ENCODE measurements at regions not wholly inside any gene's neighbourhood (a gene's known extent, or its start where the extent isn't known, plus 50 kb on each side); places are given as distances from the start of the nearest gene placed in this dataset.

- Histone ChIP-seq H3K4me3 (ENCODE audit: low read depth, low read length) (no peak overlapping the region), H3K27me3 (ENCODE audit: control insufficient read depth, insufficient read depth, low read length) (no peaks in the 10 kb centered on the region), H3K36me3 (ENCODE audit: control insufficient read depth, insufficient read depth, low read length) (no peaks in the 10 kb centered on the region), H3K9ac (ENCODE audit: low read depth, low read length) (no peak overlapping the region), H3K4me1 (ENCODE audit: control insufficient read depth, insufficient read depth, low read length) (no peaks in the 10 kb centered on the region), H3K9me3 (ENCODE audit: control insufficient read depth, insufficient read depth, low read length) (no peaks in the 10 kb centered on the region)
Measured at GRCh38 chr3:94772402-94772801, 709.5 kb downstream of the NSUN3 start.

GRCh38 chr3:94775746-94776145, 712.9 kb downstream of the NSUN3 start:
- H3K9ac ChIP-seq (ENCODE audit: low read depth, low read length): no peak overlapping the region
- no peaks in the 10 kb centered on the region for H3K27me3 ChIP-seq (ENCODE audit: control insufficient read depth, insufficient read depth, low read length)
- no peaks in the 10 kb centered on the region for H3K36me3 ChIP-seq (ENCODE audit: control insufficient read depth, insufficient read depth, low read length)
- no peaks in the 10 kb centered on the region for H3K9me3 ChIP-seq (ENCODE audit: control insufficient read depth, insufficient read depth, low read length)
- H3K4me3 ChIP-seq (ENCODE audit: low read depth, low read length): no peak overlapping the region
- no peaks in the 10 kb centered on the region for H3K4me1 ChIP-seq (ENCODE audit: control insufficient read depth, insufficient read depth, low read length)

DNA sequence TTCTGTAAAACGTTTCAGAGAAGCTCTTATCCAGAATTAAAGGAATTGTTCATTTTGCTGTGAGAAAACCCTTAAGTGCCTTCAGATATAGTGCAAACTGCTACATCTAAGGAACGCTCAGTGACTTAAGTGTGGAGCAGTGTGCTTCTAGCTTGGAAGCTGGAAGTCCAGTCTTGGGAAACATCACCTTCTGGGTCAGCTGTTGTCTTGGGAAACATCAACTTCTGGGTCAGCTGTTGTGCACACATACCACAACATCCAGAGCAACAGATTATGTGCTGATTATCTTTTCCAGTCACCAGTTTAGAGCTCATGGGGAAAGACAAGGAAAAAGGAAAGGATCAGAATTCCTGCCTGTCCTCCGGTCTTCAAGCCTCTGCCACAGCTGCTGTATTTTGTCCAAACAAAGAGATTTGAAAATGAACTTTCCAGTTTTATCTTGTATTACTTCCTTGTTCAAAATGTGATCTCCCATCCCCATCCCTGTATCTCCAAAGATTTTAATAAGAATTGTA, 713.6 kb downstream of the NSUN3 start:
- Histone ChIP-seq H3K9me3 (ENCODE audit: control insufficient read depth, insufficient read depth, low read length) (no peaks in the 10 kb centered on the region), H3K27me3 (ENCODE audit: control insufficient read depth, insufficient read depth, low read length) (no peaks in the 10 kb centered on the region), H3K9ac (ENCODE audit: low read depth, low read length) (no peak overlapping the region), H3K4me1 (ENCODE audit: control insufficient read depth, insufficient read depth, low read length) (no peaks in the 10 kb centered on the region), H3K36me3 (ENCODE audit: control insufficient read depth, insufficient read depth, low read length) (no peaks in the 10 kb centered on the region), H3K4me3 (ENCODE audit: low read depth, low read length) (no peak overlapping the region)

GRCh38 chr3:94778289-94778688, 715.4 kb downstream of the NSUN3 start:
- Histone ChIP-seq H3K9me3 (ENCODE audit: control insufficient read depth, insufficient read depth, low read length) (no peaks in the 10 kb centered on the region), H3K4me3 (ENCODE audit: low read depth, low read length) (no peak overlapping the region), H3K9ac (ENCODE audit: low read depth, low read length) (no peak overlapping the region), H3K36me3 (ENCODE audit: control insufficient read depth, insufficient read depth, low read length) (no peaks in the 10 kb centered on the region), H3K4me1 (ENCODE audit: control insufficient read depth, insufficient read depth, low read length) (no peaks in the 10 kb centered on the region), H3K27me3 (ENCODE audit: control insufficient read depth, insufficient read depth, low read length) (no peaks in the 10 kb centered on the region)

DNA sequence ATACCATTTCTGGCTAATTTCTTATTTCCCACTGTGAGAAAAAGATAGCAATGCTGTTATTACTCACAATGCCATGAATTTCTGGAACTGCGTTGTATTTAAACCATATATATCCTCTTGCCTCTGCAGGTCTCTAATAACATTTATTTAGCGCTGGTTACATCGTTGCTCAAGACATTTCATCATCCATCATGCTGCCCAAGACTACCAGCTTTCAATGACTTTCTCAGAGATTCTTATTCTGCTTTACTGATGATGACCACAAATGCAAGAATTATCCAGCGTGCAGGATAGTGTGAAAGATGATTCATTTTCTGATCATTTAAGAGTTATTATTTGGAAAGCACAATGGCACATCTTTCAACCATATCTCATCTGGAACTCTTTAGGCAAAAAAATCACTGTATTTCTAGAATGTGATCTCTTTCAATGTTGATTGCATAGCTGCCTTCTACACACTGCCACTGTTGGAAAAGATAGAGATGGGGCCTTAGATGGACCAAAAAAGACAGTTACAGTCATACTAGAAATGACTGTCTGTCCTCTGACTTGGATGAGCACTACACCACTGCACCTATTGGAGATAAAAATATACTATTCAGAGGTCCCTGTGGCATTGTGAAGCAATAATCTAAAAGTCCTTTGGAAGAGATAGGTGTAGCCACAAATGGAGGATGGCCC, 716.1 kb downstream of the NSUN3 start:
- no peaks in the 10 kb centered on the region for H3K4me1 ChIP-seq (ENCODE audit: control insufficient read depth, insufficient read depth, low read length)
- no peaks in the 10 kb centered on the region for H3K27me3 ChIP-seq (ENCODE audit: control insufficient read depth, insufficient read depth, low read length)
- H3K4me3 ChIP-seq (ENCODE audit: low read depth, low read length): no peak overlapping the region
- H3K9ac ChIP-seq (ENCODE audit: low read depth, low read length): no peak overlapping the region
- H3K36me3 ChIP-seq (ENCODE audit: control insufficient read depth, insufficient read depth, low read length): no peaks in the 10 kb centered on the region
- no peaks in the 10 kb centered on the region for H3K9me3 ChIP-seq (ENCODE audit: control insufficient read depth, insufficient read depth, low read length)

DNA sequence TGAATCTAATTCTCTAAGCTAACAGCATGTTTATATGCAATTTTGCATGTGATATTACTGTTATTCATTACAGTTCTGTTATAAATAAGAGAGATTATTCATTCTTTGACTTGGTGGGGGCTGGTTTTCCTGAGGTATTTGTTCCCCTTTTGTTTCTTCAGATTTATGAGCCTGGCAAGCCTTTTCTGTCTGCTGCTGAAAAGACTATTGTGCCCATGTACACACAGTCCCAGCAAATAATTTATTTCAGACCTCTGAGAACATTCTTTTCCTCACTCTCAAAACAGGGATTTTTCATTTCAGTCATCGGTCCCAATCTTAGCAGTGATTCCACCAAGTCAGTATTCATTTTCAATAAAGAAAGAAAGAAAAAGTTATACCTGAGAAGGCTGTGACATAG, 716.8 kb downstream of the NSUN3 start:
- H3K27me3 ChIP-seq (ENCODE audit: control insufficient read depth, insufficient read depth, low read length): no peaks in the 10 kb centered on the region
- no peaks in the 10 kb centered on the region for H3K36me3 ChIP-seq (ENCODE audit: control insufficient read depth, insufficient read depth, low read length)
- H3K9ac ChIP-seq (ENCODE audit: low read depth, low read length): no peak overlapping the region
- H3K9me3 ChIP-seq (ENCODE audit: control insufficient read depth, insufficient read depth, low read length): no peaks in the 10 kb centered on the region
- H3K4me3 ChIP-seq (ENCODE audit: low read depth, low read length): no peak overlapping the region
- no peaks in the 10 kb centered on the region for H3K4me1 ChIP-seq (ENCODE audit: control insufficient read depth, insufficient read depth, low read length)

DNA sequence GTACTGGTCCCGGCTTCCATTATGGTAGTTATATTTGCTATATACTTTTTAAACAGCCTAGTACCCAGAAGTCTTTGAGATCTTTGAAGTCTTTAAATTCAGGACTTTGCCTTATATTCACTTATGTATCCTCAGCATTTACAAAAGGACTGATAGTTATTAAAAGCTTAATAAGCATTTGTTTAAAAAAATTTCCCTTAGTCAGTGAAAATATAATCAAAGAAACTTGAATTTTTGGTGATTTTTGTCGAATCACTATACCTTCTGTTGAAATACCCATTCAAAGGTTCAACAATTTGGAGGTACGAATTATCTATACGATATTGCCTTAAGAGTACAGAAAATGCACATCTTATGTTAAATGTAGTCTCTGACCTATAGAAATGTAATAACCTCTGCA, 721.4 kb downstream of the NSUN3 start:
- no peaks in the 10 kb centered on the region for H3K36me3 ChIP-seq (ENCODE audit: control insufficient read depth, insufficient read depth, low read length)
- H3K27me3 ChIP-seq (ENCODE audit: control insufficient read depth, insufficient read depth, low read length): no peaks in the 10 kb centered on the region
- no peak overlapping the region for H3K9ac ChIP-seq (ENCODE audit: low read depth, low read length)
- no peaks in the 10 kb centered on the region for H3K4me1 ChIP-seq (ENCODE audit: control insufficient read depth, insufficient read depth, low read length)
- no peak overlapping the region for H3K4me3 ChIP-seq (ENCODE audit: low read depth, low read length)
- H3K9me3 ChIP-seq (ENCODE audit: control insufficient read depth, insufficient read depth, low read length): no peaks in the 10 kb centered on the region

DNA sequence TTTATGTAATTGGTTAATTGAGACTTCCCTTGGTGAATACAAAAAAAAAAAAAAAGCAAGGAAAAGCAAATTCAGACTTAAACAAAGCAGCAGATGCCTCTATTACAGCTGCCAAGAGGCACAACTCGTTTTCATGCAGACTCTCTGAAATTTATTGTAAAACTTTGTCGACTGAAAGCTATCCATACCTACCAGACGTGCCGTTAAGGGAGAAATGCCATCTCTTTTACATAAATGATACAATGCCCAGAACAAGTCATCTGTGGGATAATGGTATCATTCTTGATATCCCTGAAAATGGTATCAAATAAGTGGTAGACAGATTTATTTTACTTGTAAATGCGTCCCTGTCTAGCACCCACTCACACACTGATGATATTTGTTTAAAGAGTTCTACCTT, 724.2 kb downstream of the NSUN3 start:
- H3K27me3 ChIP-seq (ENCODE audit: control insufficient read depth, insufficient read depth, low read length): no peaks in the 10 kb centered on the region
- H3K4me1 ChIP-seq (ENCODE audit: control insufficient read depth, insufficient read depth, low read length): no peaks in the 10 kb centered on the region
- H3K9ac ChIP-seq (ENCODE audit: low read depth, low read length): no peak overlapping the region
- H3K36me3 ChIP-seq (ENCODE audit: control insufficient read depth, insufficient read depth, low read length): no peaks in the 10 kb centered on the region
- H3K4me3 ChIP-seq (ENCODE audit: low read depth, low read length): no peak overlapping the region
- H3K9me3 ChIP-seq (ENCODE audit: control insufficient read depth, insufficient read depth, low read length): no peaks in the 10 kb centered on the region

DNA sequence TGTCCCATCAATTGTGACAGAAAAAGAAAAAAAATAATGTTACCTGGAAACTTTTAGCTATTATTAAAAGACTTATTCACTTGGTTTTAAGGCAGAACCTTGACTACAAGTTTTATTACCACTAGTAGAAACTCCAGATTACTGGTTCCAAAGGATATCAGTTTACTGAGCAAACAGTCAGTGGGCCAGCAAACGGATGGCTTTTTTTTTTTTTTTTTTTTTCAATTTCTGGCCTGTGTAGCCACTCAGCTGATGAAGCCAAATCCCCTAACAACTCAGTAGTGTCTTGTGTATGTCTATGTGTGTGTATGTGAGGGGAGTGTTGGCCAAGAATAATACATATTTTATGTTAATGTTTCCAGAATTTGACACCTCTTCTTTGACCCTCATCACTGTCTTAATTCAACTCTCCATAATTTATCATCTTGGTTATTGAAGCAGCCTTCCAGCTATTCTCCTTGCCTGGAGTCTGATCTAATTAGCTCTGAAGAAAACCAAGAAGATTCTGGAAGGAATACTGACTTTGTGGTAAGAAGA, 724.9 kb downstream of the NSUN3 start:
- H3K27me3 ChIP-seq (ENCODE audit: control insufficient read depth, insufficient read depth, low read length): no peaks in the 10 kb centered on the region
- no peaks in the 10 kb centered on the region for H3K9me3 ChIP-seq (ENCODE audit: control insufficient read depth, insufficient read depth, low read length)
- no peak overlapping the region for H3K4me3 ChIP-seq (ENCODE audit: low read depth, low read length)
- no peak overlapping the region for H3K9ac ChIP-seq (ENCODE audit: low read depth, low read length)
- H3K36me3 ChIP-seq (ENCODE audit: control insufficient read depth, insufficient read depth, low read length): no peaks in the 10 kb centered on the region
- no peaks in the 10 kb centered on the region for H3K4me1 ChIP-seq (ENCODE audit: control insufficient read depth, insufficient read depth, low read length)

DNA sequence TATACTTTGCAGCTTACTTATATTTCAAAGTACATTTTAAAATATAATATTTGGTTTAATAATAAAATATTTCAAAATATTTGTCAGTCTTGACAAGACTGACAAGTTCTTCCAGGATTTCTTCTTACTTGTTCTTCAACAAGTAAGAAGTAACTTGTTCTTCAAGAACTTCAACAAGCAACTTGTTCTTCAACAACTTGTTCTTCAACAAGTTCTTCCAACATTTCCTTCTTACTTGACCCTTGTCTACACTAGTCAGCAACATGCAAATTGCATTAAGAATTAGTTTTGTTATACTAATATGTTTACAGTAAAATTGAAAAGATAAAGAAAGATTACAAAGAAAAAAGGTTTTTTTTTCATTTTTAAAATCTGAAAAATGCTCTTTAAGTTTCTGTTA, 731.7 kb downstream of the NSUN3 start:
- H3K27me3 ChIP-seq (ENCODE audit: control insufficient read depth, insufficient read depth, low read length): no peaks in the 10 kb centered on the region
- H3K9ac ChIP-seq (ENCODE audit: low read depth, low read length): no peak overlapping the region
- H3K4me1 ChIP-seq (ENCODE audit: control insufficient read depth, insufficient read depth, low read length): no peaks in the 10 kb centered on the region
- H3K4me3 ChIP-seq (ENCODE audit: low read depth, low read length): no peak overlapping the region
- no peaks in the 10 kb centered on the region for H3K36me3 ChIP-seq (ENCODE audit: control insufficient read depth, insufficient read depth, low read length)
- no peaks in the 10 kb centered on the region for H3K9me3 ChIP-seq (ENCODE audit: control insufficient read depth, insufficient read depth, low read length)

- no peaks in the 10 kb centered on the region for H3K4me1 ChIP-seq (ENCODE audit: control insufficient read depth, insufficient read depth, low read length)
- no peaks in the 10 kb centered on the region for H3K9me3 ChIP-seq (ENCODE audit: control insufficient read depth, insufficient read depth, low read length)
- no peak overlapping the region for H3K4me3 ChIP-seq (ENCODE audit: low read depth, low read length)
- H3K27me3 ChIP-seq (ENCODE audit: control insufficient read depth, insufficient read depth, low read length): no peaks in the 10 kb centered on the region
- H3K36me3 ChIP-seq (ENCODE audit: control insufficient read depth, insufficient read depth, low read length): no peaks in the 10 kb centered on the region
- no peak overlapping the region for H3K9ac ChIP-seq (ENCODE audit: low read depth, low read length)
Measured at GRCh38 chr3:94799420-94800060, 736.7 kb downstream of the NSUN3 start.

DNA sequence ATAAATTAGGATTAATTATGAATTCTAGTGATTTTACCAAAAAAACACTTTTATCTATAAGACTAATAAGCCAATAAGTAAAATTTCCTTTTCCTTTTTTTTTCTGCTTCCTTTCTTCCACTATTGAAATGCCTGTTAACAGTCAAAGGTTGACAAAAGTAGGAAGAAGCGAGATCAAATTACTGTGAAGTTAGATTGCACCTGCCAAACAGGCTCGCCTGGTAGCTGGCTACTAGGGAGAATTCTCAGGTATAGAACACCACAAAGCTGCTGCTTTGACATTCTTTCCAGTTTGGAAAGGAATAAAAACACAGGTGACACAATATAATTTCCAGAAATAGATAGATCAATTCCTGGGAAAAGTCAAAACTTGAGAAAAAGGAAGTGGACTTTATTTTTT, 749.0 kb downstream of the NSUN3 start:
- no peak overlapping the region for H3K9ac ChIP-seq (ENCODE audit: low read depth, low read length)

More for the DNA sequence above, 749.0 kb downstream of the NSUN3 start:
- H3K36me3 ChIP-seq (ENCODE audit: control insufficient read depth, insufficient read depth, low read length): no peaks in the 10 kb centered on the region
- H3K27me3 ChIP-seq (ENCODE audit: control insufficient read depth, insufficient read depth, low read length): no peaks in the 10 kb centered on the region
- H3K9me3 ChIP-seq (ENCODE audit: control insufficient read depth, insufficient read depth, low read length): no peaks in the 10 kb centered on the region
- no peak overlapping the region for H3K4me3 ChIP-seq (ENCODE audit: low read depth, low read length)
- H3K4me1 ChIP-seq (ENCODE audit: control insufficient read depth, insufficient read depth, low read length): no peaks in the 10 kb centered on the region
